Epithelial cell of prostate (primary cell): ENCODE measurements at regions not wholly inside any gene's neighbourhood (a gene's known extent, or its start where the extent isn't known, plus 50 kb on each side); places are given as distances from the start of the nearest gene placed in this dataset.
A peak's percentile ranks its signal among the peaks of the same experiment; 100 is the strongest.

Experiments used
- DNase-seq: peaks from one replicate; pipeline ENCODE4 v3.0.0-alpha.2; 2011; ENCODE audit warnings: low read depth, low spot score
- H3K27ac ChIP-seq: fragments of 450-650 bp; 2 replicates; pipeline ENCODE4 v1.5.1; 2017; ENCODE audit warnings: mild to moderate bottlenecking

DNA sequence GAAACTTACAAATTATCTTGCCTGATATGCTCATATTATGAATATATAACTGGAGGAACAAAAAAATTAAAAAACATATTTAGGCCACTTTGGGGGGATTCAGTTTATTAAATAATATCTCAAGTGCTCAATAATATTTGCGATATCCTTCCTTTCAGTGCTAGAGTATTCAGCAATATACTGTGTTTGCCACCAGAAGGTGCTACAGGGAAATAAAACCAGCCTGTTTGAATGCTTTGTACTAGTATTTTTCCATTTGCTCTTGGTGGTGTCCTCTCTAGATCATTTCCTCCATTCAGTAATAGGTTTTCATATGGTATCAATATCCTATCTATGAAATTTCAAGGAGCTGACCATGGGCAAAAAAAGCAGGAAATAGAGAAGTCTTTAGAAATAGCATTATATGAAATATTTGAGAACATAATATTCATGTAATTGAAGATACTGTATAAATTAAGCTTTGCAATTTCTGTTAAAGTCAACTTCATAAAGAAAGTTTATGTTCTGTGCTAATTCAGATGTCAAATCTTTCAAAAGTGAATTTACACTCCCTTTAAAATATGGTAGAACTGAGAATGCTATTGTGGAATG, 106.2 kb upstream of the NAV3 start:
- DNase-seq, result no peak
- no peak overlapping the region for H3K27ac ChIP-seq

DNA sequence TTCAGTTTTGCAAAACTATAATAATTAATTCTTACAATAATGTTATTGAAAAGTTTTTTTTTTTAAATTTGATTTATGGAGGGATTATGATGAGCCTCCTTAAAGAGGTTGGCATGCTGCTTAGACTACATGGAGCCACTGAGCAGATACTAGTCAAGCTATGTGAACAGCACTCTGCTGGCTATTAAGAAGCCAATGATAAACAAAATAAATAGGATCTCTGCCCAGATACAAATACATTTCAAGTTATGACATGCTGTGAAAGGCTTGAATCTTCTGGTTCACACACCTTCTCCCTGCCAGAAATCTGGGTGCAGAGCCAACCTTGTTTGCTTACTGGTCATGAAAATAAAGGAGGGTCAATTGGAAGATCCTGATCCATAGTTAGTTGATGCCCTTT, 107.4 kb upstream of the NAV3 start:
- DNase-seq, result peak; percentile 52
- H3K27ac ChIP-seq, result no peak overlapping the region

DNA sequence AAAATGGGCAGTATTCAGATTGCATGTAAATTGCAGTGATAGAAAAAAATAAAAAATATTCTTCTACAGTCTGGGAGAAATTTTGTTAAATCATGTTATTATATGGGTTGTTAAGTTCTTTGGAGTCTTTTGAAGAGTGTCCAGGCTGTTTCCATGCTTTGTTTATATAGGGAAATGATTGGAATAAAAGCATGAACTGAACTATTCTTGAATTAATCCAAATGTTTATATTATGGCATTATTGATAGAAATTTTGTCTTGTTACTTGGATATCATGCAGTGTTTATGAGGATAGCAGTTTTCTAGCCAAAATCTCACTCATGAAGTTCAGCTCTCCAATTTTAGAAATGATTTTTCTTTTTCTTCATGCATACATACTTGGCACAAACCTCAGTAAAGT, 108.2 kb upstream of the NAV3 start:
- H3K27ac ChIP-seq, result no peak overlapping the region
- DNase-seq, result no peak

DNA sequence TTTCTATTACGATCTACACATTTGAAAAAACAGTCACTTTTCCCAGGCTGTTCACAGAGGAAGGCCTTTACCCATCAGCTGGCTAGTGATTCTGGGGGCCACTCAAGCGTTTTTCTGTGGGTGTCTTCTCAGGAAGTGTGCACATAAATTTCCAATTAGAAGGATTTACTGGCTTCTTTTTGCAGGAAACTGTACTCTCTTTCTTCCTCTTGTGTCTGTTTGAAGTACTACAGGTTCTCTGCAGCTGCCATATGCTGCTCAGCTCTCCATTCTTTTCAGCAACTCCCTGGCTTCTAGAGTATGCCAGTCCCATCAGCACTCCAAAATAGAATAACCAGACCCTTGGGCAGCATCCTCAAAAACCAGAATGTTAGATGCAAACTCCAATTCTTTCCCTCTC, 110.4 kb upstream of the NAV3 start:
- no peak for DNase-seq
- no peak overlapping the region for H3K27ac ChIP-seq

DNA sequence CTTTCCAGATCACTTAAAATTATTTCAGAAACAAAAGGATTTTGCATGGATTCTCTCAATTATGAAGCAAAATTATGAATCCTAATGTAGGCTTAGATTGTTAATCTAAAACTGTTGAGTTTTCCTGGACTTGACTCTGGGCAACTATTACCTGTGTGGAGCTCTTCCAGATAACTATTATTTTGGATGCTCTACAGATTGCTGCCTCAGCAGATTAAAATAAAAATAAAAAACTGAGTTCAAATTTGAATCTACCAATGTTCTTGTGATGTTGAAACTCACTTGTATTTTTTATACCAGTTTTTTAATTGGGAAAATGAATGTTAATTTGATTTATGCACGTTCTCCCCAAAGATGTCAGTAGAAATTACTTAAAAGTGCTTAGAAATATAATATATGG, 120.5 kb upstream of the NAV3 start:
- DNase-seq, result no peak
- no peak overlapping the region for H3K27ac ChIP-seq

DNA sequence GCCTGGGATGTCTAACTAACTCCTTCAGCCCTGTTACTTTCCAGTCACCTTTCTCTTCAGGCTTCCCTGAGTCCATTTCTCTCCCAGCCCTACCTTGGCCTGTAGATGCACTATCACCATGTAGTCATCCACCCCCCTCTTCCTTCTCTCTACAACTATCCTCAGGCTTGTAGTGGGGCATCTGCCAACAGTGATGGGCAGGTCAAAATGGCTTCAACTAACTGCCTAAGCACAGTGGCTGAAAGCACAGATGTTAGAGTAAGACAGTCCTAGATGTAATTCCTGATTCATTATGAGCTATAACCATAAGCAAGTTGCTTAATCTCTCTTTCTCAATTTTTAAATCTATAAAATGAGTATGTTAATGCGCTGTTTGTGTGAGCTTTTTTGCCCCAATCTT, 133.6 kb upstream of the NAV3 start:
- DNase-seq, result no peak

DNA sequence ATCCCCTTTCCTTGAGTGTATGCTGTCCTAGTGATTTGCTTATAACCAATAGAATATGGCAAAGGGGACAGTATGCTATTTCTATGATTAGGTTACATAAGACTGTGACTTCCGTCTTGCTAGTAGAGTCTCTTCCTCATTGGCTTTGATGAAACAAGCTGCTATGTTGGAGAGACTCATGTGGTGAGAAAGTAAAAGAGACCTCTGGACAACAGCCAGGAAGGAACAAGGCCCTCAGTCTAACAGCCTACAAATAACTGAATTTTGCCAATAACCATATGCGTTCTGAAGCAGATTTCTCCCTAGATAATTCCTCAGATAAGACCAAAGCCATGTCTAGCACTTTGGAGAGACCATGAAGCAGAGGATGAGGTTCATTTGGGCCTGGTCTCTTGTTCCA, 134.5 kb upstream of the NAV3 start:
- H3K27ac ChIP-seq, result no peak overlapping the region
- DNase-seq, result no peak

More for the DNA sequence above, 133.6 kb upstream of the NAV3 start:
- no peak overlapping the region for H3K27ac ChIP-seq

DNA sequence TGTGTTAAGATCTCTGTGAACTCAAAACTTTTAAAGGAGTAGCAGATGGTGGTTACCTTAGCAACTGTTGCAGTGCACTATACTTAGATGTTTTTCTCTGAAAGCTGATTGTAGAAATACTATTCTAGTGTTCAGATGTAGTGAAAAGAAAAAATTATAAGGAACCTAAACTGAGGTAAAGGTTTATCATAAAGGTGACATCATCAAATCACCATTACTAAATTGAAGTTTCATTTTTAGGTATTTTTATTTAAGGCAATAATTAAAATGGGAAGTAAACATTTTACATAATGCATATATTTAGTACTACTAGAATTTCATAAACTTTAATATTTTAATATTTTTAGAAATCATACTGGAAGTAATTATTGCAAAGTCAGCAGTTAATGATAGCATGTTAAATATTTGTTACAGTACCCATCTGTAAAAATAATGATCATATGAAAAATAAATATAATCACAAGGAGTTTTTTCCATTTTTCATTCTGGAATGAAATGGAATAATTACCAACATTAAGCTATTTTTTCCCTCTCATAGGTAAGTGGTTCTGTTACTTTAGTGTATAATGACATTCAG, 141.1 kb upstream of the NAV3 start:
- no peak overlapping the region for H3K27ac ChIP-seq

DNA sequence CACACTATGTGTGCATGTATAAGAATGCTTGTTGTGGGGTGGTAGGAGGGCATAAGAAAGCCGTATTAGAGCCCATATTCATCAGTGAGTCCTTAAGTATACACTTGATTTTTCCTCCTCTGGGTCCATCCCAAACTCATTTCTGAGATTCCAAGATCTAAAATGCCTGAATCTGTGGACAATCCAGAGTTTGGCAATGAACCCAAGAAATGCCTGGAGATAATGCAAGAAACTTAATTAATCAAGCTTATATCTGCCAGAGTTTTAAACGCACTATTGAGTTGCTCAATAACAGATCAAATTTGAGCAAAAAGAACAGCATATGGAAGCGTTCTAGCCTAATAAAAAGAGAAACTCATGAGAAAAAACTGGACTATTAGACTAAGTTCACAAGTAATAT, 143.4 kb upstream of the NAV3 start:
- DNase-seq, result no peak

More for the DNA sequence above, 141.1 kb upstream of the NAV3 start:
- no peak for DNase-seq

DNA sequence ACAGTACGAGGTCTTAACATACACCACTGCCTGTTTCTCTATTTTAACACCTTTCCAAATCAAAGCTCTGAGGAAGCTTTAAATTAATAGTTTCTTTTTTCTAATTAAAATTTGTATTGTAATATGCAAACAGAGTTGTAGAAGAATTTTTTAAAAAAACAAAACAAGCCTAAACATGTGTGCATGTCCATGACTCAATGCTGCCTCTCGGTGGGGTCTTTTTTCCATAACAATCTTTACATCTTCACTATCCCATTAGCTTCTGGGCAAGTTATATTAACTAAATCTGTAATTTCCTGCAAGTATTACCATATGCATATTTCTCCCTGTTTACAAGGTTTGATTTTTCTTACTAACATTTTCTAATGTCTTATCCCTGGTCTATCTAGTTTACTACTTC, 143.9 kb upstream of the NAV3 start:
- H3K27ac ChIP-seq, result no peak overlapping the region
- DNase-seq, result no peak

More for the DNA sequence above, 143.4 kb upstream of the NAV3 start:
- H3K27ac ChIP-seq, result no peak overlapping the region

DNA sequence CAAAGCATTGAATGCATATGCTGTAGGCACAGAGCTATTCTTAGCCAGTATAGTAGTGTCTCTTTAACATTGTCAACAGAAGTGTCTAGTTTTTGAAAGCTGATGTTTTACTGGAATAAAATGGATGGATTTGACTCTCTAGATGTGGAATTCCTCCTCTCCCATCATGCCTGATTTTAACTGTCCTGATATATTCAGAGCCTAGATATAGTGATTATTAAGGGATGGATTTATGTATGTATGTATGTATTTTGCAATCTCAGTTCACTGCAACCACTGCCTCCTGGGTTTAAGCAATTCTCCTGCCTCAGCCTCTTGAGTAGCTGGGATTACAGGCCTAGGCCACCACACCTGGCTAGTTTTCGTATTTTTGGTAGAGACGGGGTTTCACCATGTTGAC, 144.8 kb upstream of the NAV3 start:
- H3K27ac ChIP-seq, result no peak overlapping the region
- no peak for DNase-seq

DNA sequence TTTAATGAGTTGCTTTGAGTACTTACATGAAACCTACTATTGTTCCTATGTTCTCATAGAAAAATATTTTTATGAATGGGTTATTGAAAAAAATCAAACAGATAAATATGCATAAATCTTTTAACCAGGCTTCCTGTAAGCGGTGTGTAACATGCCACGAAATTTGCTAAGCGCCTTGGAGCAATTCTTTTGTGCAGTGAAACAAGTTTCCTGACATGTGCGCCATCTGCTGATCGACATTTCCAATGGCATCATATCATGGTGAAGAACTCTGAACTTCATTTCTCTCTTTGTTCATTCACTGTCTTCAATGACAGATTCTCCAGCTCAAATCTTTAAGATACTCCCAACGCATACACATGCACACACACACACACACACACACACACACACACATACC, 145.6 kb upstream of the NAV3 start:
- H3K27ac ChIP-seq, result no peak overlapping the region
- peak; percentile 16 for DNase-seq

DNA sequence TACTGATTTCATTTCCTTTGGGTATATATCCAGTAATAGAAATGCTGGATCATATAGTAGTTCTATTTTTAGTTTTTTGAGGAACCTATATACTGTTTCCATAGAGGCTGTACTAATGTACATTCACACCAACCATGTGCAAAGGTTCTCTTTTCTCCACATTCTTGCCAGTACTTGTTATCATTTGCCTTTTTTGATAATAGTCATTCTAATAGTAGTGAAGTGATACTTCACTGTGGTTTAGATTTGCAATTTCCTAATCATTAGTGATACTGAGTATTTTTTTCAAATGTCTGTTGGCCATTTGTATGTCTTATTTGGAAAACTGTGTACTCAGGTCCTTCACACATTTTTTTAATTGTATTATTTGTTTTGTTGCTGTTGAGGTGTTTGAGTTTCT, 148.2 kb upstream of the NAV3 start:
- H3K27ac ChIP-seq, result no peak overlapping the region

DNA sequence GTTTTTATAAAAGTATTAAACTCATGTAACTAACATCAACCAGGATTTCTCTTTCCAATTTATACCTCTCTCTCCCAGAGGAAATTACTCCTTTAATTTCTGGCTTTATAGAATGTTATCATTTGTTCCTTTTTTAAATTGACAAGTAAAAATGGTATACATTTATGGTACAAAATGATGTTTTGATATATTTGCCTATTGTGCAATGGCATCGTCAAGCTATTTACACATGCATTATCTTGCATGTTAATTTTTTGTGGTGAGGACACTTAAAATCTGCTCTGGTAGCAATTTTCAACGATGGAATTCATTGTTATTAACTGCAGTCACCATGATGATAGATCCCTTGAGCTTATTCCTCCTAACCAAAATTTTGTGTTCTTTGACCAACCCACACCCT, 149.0 kb upstream of the NAV3 start:
- no peak for DNase-seq
- no peak overlapping the region for H3K27ac ChIP-seq

More for the DNA sequence above, 148.2 kb upstream of the NAV3 start:
- no peak for DNase-seq

DNA sequence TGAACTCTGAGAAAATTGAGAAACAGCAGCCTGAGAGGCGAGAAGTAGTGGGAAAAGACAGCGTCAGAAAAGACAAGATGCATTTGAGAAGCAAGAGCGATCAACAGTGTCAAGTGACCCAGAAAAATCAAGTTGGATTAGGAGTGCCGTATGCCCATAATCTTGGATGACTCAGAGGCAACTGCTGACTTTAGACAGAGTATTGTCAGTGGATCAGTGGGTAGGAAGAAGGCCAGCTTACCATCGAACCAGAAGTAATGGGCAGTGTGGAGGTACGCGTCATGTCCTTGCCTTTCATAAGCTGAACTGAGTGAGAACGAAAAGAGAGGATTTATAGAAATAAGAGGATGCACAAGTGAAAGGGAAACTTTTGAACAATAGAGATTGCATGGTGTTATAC, 151.0 kb upstream of the NAV3 start:
- H3K27ac ChIP-seq, result no peak overlapping the region
- no peak for DNase-seq

DNA sequence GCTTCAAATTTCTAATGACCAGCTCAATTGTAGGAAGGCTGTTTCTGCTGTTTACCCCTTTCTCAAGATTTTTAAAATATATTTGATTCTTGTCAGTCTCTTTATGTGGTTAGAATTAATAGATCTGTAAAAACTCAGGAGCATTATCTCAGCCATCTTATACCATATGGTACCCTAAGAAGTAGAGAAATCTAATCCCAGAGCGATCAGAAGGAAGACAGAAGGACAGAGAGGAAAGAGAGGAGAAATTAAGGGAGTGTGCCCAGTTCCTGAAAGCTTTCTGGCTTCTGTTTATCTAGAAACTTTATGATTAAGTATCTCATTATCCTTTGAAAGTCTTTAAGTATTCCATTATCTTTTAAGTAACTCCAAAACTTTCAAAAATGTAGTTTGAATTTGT, 152.1 kb upstream of the NAV3 start:
- no peak overlapping the region for H3K27ac ChIP-seq
- no peak for DNase-seq

DNA sequence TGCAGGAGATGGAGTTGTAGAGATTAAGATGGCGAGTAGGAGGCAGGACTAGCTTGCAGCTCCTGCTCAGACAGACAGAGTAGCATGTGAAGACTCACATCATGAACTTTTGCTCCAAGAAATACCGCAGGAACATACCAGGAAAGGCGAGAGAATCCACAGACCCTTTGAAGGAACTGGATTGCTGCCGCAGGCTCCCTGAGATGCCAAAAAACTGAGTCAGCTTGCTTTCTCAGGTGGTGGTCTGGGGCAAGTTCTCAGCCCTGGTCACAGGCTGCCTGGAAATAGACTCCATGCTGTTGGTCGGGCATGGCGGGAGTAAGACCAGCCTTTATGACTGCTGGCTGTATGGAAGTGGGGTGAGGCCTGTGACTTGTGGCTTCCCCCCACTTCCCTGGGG, 163.6 kb upstream of the NAV3 start:
- no peak overlapping the region for H3K27ac ChIP-seq
- DNase-seq, result no peak

DNA sequence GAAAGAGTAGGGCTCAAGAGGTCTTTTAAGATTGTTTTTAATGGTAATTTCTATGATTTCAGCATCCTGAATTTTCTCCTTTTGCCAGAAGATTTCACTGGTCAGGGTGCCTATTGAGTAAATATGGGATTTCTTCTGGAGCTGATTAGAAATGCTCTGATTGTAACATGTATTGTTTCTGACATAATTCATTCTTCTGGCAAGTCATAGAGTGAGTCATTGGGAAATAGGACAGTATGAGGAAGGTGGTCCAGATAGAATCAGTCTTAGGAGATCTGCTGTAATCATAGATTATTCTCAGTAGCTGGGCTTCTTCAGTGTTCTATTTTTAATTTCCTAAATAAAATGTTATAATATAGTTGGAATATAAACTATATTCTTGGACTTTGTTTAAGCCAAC, 182.0 kb upstream of the NAV3 start:
- H3K27ac ChIP-seq, result no peak overlapping the region

DNA sequence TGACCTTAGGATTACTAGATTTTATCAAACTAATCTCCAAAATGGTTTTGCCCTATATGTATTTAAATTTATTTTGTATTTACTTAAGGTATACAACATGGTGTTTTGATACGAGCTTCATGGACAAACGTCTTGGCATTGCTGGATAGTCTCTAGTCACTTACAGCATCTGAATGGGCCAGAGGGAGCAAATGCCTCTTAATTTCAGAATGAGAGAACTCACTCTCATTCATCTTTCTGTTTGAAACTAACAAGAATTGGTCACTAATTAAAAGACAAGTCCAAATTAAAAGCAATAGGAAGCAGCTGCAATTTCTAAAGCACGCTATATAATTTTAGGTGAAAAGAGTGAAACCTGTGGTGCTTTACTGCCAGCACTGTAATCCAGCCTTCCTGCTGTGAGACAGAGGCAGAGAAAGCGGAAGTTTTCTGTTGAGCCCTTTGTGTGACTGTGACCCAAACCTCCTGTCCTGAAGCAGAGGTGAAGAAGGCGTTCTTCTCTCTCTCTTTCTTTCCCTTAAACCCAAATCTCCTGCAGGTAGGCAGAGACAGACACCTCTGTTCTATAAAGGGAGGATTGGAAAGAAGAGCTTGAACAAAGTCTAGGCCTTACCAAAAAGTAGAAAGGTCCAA, 184.6 kb upstream of the NAV3 start:
- no peak for DNase-seq
- H3K27ac ChIP-seq, result no peak overlapping the region

More for the DNA sequence above, 182.0 kb upstream of the NAV3 start:
- no peak for DNase-seq

DNA sequence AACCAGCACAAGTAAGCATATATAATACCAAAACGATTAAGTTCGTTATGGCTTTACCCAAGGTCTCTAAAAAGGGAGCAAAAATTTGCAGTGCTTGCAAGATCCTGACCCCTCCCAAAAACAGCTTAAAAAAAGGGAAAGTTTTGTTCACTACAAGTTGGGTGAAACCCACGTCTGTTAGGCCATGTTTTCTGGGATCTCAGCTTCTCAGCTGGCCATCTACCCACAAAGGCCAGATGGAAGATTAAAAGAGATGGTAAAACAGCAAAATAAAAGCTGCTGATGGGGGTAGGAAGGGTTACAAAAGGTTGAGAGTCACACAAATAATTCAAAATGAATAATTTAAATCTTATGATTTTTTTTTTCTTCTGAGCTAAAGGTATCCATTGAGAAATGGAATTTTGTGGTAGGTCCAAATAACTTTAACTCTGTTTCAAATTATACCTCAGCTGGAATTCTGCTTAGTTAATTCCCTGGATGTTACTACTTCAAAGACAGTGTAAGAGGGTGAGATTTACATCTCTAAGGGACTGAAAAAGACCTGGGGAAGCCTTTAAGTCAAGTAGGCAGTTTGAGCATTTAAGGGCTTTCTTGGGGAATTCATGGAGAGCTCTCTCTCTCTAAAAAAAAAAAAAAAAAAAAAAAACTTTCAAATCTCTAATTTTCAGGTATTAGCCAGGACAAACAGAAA, 185.6 kb upstream of the NAV3 start:
- DNase-seq, result no peak
- H3K27ac ChIP-seq, result no peak overlapping the region

DNA sequence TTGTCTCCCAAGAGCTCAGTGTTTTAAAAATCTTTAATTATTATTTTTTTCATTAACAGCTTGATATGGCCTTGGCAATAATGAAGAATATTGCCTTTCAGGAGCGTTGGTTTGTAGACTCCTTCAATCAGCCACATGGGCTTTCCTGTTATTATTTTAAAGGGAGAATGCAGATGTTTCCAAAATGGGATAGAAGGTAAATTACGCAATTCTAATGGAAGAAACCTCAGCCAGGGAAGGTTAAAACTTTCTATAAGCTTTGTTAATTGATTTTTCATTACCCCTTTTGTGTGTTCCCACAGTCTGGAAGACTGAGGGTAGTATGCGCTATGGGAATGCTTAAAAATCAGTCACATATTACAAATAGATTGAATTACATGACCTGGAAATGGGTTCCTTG, 188.4 kb upstream of the NAV3 start:
- no peak overlapping the region for H3K27ac ChIP-seq
- no peak for DNase-seq
